Putamen (tissue), 1 donor: ENCODE measurements at regions not wholly inside any gene's neighbourhood (a gene's known extent, or its start where the extent isn't known, plus 50 kb on each side); places are given as distances from the start of the nearest gene placed in this dataset.

Experiments
- DNase-seq: peaks from one replicate; pipeline ENCODE4 v3.0.0-alpha.2; 2016; ENCODE audit warnings: low spot score

DNA sequence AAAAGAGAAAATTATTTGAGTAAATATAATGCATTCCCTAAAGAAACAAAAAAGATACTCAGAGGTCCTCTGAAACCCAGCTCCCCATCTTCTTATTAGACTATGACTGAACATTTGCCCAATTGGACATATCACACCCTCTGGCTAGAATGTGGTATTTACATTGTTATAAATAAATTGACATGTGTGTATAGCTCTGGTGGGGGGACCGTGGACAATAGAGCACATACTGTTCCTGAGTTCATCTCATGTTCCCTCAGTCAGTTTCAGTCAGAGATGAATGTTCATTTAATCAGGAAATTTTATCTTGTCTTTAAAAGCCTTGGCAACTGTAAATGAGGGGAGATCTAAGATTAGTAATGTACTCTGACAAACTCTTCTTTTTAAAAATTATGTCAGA is 459.3 kb upstream of the ADAMTS5 start:
- DNase-seq: no peak

- no peak for DNase-seq
Measured at GRCh38 chr21:27425574-27425973, 458.7 kb upstream of the ADAMTS5 start.

DNA sequence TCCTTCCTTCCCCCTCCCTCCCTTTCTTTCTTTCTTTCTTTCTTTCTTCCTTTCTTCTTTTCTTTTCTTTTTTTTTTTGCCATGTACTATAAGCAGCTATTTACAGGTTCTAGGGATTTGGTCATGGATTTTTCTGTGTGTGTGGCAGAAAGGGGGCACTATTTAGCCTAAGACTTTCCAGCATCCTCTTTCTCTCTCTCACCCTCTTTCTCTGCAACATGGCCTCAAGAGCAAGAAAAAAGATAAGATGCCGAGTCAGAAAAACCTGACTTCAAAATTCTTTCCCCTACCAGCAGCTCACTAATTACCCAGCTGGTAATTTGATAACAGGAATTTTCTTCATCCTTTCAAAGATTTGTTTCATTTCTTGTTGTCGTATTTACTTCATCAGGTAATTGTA is 458.3 kb upstream of the ADAMTS5 start:
- DNase-seq: no peak

- no peak for DNase-seq
Measured at GRCh38 chr21:27424601-27425000, 457.7 kb upstream of the ADAMTS5 start.

DNA sequence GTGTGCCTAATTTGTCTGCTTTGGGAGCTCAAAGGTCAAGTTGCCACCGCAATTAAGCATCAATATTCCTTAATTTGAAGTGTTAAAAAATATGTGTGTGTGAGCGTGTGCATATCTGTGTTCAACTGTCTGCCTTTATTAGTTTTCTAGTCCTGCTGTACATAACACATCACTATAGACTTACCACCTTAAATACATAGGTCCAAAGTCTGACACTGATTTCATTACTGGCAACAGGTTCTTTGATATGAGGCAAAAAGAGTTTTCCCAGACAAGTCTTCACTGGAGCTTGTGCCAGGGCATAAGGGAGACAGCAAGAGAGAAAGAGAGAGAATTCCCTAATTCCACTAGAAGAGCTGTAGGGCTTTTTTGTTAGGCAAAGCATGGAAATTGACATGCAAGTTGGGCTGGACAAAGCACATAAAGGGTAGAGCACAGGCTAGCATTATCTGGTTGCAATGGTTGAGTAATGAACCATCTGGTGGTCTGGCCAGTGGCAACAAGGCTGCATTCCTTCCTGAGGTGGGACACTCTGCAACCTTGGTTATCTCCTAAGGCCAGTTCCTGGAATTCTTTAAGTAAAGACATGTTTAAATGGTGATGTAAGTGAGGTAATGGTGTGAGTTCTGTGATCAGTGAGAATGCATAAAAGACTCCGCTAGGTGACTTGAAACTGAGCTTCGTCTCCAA is 457.2 kb upstream of the ADAMTS5 start:
- DNase-seq: no peak

DNA sequence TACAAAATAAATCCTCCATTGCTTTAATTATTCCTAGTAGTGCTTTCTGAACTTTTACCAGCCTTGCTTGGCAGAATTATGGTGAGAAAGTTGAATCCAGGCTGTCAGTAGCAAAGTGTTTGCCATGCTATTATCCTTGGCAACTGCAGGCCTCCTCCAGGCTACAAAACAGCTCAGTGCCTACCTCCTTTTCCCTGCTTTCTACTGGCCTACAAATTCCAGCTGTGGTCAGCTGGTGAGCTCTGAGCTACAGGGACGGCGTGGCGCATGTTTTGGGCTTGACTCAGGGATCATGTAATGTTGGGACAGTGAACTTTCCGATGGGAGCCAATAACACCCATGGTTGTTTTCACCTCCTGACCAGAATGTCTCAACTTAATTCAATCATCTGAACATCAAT is 456.1 kb upstream of the ADAMTS5 start:
- no peak for DNase-seq

- no peak for DNase-seq
Measured at GRCh38 chr21:27422435-27422834, 455.5 kb upstream of the ADAMTS5 start.

GRCh38 chr21:27421654-27422053 is 454.8 kb upstream of the ADAMTS5 start:
- DNase-seq: no peak

GRCh38 chr21:27419153-27419552 is 452.3 kb upstream of the ADAMTS5 start:
- DNase-seq: no peak

- no peak for DNase-seq
Measured at GRCh38 chr21:27418346-27418745, 451.5 kb upstream of the ADAMTS5 start.

DNA sequence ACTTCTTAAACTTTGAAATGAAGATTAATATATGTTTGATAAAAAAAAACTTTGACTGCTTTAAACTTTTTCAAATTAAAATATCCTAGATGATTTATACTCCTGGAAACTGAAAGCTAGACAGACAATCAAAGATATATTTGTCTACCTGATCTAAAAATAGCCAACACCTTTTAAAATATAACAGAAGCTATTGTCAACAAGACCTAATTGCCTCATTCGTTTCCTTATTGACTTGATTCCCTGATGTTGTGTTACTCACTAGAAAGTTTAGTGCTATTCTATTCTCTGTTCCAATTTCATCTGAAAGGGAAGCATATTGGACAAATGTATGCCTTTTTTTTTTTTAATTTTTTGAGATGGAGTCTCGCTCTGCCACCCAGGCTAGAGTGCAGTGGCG is 445.6 kb upstream of the ADAMTS5 start:
- no peak for DNase-seq

GRCh38 chr21:27408826-27409225 is 441.9 kb upstream of the ADAMTS5 start:
- no peak for DNase-seq

DNA sequence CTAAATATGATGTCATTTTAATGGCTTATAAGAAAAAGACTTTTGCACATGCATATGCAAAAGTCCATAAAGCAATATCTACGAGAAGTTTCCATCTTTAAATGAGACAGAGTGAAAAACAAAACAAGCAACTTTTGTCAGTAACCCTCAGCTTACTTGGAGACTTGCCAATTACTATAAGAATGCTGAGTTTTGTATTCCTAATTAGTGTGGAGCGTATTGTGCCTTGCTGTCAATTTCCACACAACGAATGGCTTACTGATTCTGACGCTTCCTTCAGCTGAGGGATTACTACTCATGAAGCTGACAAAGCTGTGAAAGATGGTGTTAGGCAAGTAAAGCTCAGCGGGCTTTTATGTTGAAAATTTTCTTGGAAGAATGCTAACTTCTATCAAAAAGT is 440.4 kb upstream of the ADAMTS5 start:
- DNase-seq: no peak

GRCh38 chr21:27406300-27407009 is 439.6 kb upstream of the ADAMTS5 start:
- no peak for DNase-seq

DNA sequence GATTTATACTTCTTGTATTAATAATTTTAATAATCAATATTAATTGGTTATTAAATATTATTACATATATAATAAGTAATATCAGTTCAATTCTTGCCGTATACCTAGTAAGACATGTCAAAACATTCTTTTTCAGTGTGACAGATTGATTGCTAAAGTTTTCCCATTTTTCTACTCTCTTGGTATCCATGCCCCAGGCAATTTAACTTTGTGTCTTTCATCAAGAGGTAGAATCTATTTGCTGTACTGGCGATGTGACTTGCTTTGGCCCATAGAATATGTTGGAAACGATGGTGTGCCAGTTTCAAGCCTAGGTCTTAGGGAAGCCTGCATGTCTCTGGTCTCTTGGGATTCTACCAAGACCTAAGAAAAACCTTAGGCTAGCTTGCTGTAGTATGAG is 436.1 kb upstream of the ADAMTS5 start:
- no peak for DNase-seq

DNA sequence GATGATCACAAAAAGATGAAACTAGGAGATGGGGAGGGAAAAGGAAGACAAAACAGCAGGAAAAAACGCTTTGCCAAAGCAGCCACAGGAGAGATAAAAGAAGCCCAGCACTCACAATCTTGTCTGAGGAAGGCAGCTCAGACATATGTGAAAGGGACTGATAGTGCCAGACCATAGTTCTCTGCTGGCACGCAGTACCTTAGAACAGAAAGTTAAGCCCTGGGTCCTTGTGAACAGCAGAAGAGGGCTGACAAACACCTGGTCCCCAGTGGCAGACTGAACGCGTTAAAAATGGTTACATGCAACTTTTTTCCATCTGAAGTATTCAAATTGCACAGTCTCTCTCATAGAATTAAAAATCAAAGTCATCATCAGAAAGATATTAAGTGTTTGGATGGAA is 433.2 kb upstream of the ADAMTS5 start:
- no peak for DNase-seq

GRCh38 chr21:27397578-27397977 is 430.7 kb upstream of the ADAMTS5 start:
- DNase-seq: no peak

DNA sequence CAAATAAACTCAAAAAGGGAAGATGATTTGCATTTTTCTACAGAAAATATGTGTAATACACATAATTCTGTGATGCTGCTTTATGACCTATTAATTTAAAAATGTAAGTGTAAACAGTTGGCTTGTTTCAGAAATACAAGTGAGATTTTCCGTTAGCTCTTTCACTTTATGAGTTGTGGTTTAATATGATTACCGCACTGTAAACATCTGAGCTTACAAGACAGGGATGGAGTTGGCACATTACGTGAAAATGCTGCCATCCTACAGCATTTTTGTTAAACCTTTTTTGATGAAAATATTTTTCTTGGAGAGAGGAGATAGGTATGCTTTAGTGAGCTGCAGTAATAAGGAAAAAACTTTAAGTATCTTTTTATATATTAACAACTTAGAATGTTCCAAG is 426.8 kb upstream of the ADAMTS5 start:
- DNase-seq: no peak

DNA sequence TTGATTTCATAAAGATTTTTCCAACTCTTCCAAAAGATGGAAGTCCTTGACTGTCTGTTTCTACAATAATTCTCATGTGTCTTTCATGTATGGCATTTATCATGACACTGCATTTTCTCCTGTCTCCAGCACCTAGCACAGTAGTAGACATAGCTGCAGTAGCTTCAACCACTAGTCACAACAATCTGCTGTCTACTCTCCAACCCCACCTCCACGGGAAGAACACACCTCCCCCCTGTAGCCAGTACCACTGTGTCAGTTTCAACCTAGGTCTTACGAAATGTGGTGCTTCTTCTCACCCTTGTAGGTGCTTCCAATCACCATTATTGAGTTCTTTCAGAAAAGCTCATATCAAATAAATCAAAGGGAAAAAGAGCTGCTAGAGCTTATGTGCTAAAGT is 425.1 kb upstream of the ADAMTS5 start:
- no peak for DNase-seq

DNA sequence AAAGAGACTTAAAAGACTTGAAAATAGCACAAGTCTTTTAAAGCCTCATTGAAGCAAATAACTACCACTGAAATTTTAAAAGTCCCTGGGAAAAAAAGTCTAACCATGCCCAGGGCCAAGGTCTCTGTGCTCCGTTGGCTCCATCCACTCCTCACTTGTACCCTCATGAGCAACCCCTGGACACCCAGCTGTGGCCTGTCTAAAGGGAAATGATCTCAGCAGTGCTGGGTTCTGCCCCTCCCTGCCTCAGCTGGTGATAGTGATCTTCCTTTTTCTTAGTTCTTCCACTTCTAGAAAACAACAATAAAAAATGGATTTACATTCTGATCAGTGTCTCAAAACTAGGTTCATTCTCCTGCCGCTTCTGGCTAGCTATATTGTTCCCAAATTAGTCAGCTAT is 423.5 kb upstream of the ADAMTS5 start:
- DNase-seq: no peak

DNA sequence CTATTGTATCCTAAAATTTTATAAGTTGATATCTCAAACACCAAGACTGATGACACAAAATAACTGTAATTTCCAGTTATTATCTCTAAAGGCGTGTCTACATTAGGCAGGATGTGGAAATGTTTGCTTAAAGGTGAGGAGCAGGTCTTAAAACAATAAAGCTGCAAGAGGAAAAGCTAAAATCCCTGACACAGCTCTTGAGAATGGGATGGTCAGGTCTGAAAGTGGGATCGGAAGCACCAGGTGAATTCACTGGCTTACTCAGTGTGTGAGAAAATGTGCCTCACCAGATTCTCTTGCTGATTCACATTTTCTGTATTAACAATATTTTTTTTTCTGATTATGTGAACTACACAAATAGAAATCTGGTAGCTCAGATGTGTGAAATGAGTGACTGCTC is 421.9 kb upstream of the ADAMTS5 start:
- DNase-seq: no peak

GRCh38 chr21:27382404-27382803 is 415.5 kb upstream of the ADAMTS5 start:
- no peak for DNase-seq

- no peak for DNase-seq
Measured at GRCh38 chr21:27380303-27380702, 413.4 kb upstream of the ADAMTS5 start.

GRCh38 chr21:27379354-27379753 is 412.5 kb upstream of the ADAMTS5 start:
- no peak for DNase-seq
